ENCODE measurements at regions not wholly inside any gene's neighbourhood (a gene's known extent, or its start where the extent isn't known, plus 50 kb on each side); places are given as distances from the start of the nearest gene placed in this dataset.

DNA sequence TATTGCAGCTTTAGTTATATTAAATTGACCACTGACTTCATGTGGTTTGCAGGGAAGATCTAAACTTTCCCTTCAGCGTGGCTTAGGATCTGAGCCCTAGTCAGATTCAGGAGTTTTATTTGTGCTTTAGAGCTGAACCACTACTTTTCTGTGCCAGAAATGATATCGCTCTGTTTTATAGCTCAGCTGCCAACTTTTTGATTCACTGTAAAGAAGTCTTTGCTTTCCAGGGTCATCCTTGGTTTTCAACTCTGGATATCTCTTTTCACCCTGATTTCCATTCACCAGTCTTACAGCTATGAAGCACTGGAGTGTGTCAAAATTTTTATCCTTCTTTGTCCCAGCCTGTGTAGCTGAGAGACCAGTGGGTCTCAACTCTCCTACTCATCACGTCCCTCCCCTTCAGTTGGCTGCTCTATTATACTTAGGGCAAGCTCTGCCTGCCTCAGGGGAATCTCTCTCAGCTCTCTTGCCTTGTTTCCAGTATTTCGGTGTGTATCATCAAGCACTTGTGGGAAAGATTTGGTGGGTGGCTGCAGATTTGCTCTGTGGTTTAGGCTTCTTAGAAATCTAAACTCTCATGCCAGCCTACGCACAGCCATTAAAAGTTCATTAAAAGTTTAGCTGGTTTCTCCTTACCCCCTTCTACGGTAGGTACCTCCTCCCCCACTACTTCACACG is 425.5 kb downstream of the TENT5A start:
- Histone ChIP-seq H3K27ac (no peak overlapping the region), H3K27me3 (replicated peaks; ENCODE audit: insufficient read depth) (no peaks in the 10 kb centered on the region), H3K4me3 (no peak overlapping the region), H3K36me3 (no peaks in the 10 kb centered on the region), H3K4me1 (replicated peaks) (no peaks in the 10 kb centered on the region), H3K9me3 (no peaks in the 10 kb centered on the region)
- TF ChIP-seq, protein P1, sequence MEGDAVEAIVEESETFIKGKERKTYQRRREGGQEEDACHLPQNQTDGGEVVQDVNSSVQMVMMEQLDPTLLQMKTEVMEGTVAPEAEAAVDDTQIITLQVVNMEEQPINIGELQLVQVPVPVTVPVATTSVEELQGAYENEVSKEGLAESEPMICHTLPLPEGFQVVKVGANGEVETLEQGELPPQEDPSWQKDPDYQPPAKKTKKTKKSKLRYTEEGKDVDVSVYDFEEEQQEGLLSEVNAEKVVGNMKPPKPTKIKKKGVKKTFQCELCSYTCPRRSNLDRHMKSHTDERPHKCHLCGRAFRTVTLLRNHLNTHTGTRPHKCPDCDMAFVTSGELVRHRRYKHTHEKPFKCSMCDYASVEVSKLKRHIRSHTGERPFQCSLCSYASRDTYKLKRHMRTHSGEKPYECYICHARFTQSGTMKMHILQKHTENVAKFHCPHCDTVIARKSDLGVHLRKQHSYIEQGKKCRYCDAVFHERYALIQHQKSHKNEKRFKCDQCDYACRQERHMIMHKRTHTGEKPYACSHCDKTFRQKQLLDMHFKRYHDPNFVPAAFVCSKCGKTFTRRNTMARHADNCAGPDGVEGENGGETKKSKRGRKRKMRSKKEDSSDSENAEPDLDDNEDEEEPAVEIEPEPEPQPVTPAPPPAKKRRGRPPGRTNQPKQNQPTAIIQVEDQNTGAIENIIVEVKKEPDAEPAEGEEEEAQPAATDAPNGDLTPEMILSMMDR (IDR thresholded peaks at IDR 0.05), result no peak
- TF ChIP-seq POLR2AphosphoS5 (IDR thresholded peaks at IDR 0.05), result no peak
- TF ChIP-seq POLR2A (IDR thresholded peaks at IDR 0.05), result no peak
- DNase-seq (ENCODE audit: low spot score), result no peak
- intact Hi-C loops (cut with DNase I), result no loop called here
- WGBS, result 51% methylated on average over 7 of the region's 7 CpGs

DNA sequence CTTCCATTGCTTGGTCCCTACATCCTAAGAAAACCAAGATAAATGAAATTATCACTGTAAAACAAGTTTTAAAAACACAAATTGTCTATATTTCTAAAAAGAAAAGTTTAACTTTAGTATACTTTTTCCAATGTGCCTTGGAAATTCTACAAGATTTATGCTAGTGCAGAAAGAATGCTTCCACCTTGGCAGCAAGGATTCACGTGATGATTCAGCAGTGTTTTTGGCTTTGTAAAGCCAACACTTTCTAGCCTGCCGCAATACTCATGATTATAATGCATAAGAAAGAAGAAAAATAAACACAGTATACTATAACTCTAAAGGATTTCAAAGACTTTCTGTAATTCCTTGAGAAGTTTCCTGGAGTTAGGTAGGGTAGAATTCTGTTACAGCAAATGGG is 442.7 kb downstream of the TENT5A start:
- WGBS, result 92% methylated on average over 2 of the region's 2 CpGs
- TF ChIP-seq POLR2AphosphoS5 (IDR thresholded peaks at IDR 0.05) (no peak), POLR2A (IDR thresholded peaks at IDR 0.05) (no peak)
- TF ChIP-seq, protein P1 (IDR thresholded peaks at IDR 0.05), result no peak

GRCh38 chr6:81308577-81309279 is 443.8 kb downstream of the TENT5A start:
- Histone ChIP-seq H3K27ac (no peak overlapping the region), H3K9me3 (no peaks in the 10 kb centered on the region), H3K36me3 (no peaks in the 10 kb centered on the region), H3K4me3 (no peak overlapping the region), H3K27me3 (replicated peaks; ENCODE audit: insufficient read depth) (no peaks in the 10 kb centered on the region), H3K4me1 (replicated peaks) (no peaks in the 10 kb centered on the region)
- intact Hi-C loops (cut with DNase I), result no loop called here
- TF ChIP-seq POLR2AphosphoS5 (IDR thresholded peaks at IDR 0.05), result no peak
- no peak for TF ChIP-seq POLR2A (IDR thresholded peaks at IDR 0.05)
- TF ChIP-seq, protein P1 (IDR thresholded peaks at IDR 0.05), result no peak
- no peak for DNase-seq (ENCODE audit: low spot score)
- WGBS, result 85% methylated on average over 6 of the region's 6 CpGs

More for the DNA sequence above, 442.7 kb downstream of the TENT5A start:
- no peaks in the 10 kb centered on the region for H3K27me3 ChIP-seq (replicated peaks; ENCODE audit: insufficient read depth)
- H3K36me3 ChIP-seq, result no peaks in the 10 kb centered on the region
- intact Hi-C loops (cut with DNase I), result no loop called here
- no peaks in the 10 kb centered on the region for H3K9me3 ChIP-seq
- no peak overlapping the region for H3K27ac ChIP-seq
- no peaks in the 10 kb centered on the region for H3K4me1 ChIP-seq (replicated peaks)
- DNase-seq (ENCODE audit: low spot score), result no peak
- H3K4me3 ChIP-seq, result no peak overlapping the region

GRCh38 chr6:81307651-81308214 is 444.7 kb downstream of the TENT5A start:
- 72% methylated on average over 4 of the region's 4 CpGs for WGBS

More at GRCh38 chr6:81307651-81308214, 444.7 kb downstream of the TENT5A start:
- Histone ChIP-seq H3K4me1 (replicated peaks) (no peaks in the 10 kb centered on the region), H3K9me3 (no peaks in the 10 kb centered on the region), H3K4me3 (no peak overlapping the region), H3K27me3 (replicated peaks; ENCODE audit: insufficient read depth) (no peaks in the 10 kb centered on the region), H3K27ac (no peak overlapping the region), H3K36me3 (no peaks in the 10 kb centered on the region)
- DNase-seq (ENCODE audit: low spot score), result no peak
- intact Hi-C loops (cut with DNase I), result no loop called here
- no peak for TF ChIP-seq POLR2A (IDR thresholded peaks at IDR 0.05)
- TF ChIP-seq, protein P1 (IDR thresholded peaks at IDR 0.05), result no peak
- no peak for TF ChIP-seq POLR2AphosphoS5 (IDR thresholded peaks at IDR 0.05)

Measured in prostate gland (tissue), 2 donors.